ENCODE measurements at regions not wholly inside any gene's neighbourhood (a gene's known extent, or its start where the extent isn't known, plus 50 kb on each side); places are given as distances from the start of the nearest gene placed in this dataset.

- TF ChIP-seq, protein P1, sequence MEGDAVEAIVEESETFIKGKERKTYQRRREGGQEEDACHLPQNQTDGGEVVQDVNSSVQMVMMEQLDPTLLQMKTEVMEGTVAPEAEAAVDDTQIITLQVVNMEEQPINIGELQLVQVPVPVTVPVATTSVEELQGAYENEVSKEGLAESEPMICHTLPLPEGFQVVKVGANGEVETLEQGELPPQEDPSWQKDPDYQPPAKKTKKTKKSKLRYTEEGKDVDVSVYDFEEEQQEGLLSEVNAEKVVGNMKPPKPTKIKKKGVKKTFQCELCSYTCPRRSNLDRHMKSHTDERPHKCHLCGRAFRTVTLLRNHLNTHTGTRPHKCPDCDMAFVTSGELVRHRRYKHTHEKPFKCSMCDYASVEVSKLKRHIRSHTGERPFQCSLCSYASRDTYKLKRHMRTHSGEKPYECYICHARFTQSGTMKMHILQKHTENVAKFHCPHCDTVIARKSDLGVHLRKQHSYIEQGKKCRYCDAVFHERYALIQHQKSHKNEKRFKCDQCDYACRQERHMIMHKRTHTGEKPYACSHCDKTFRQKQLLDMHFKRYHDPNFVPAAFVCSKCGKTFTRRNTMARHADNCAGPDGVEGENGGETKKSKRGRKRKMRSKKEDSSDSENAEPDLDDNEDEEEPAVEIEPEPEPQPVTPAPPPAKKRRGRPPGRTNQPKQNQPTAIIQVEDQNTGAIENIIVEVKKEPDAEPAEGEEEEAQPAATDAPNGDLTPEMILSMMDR (optimal IDR thresholded peaks at IDR 0.05 in 1 of 3, IDR thresholded peaks at IDR 0.05 in 1 of 3, conservative IDR thresholded peaks at IDR 0.05 in 1 of 3; ENCODE audit: extremely low read depth in 1 of 3, insufficient read depth in 2 of 3, low read length in 3 of 3): no peak
- TF ChIP-seq EZH2 (IDR thresholded peaks at IDR 0.05; ENCODE audit: low read length): no peak
Measured at GRCh38 chr2:204425821-204426220, 119.5 kb upstream of the PARD3B start.

Measured in keratinocyte (primary cell).